Heart left ventricle (tissue), 13 donors: ENCODE measurements at regions not wholly inside any gene's neighbourhood (a gene's known extent, or its start where the extent isn't known, plus 50 kb on each side); places are given as distances from the start of the nearest gene placed in this dataset.

Experiments used
- POLR2A ChIP-seq, 2 donors: fragments of 450-650 bp; IDR thresholded peaks; one replicate each; pipeline ENCODE4 v1.6.1; 2017; ENCODE audit warnings: antibody characterized with exemption in 2 of 2, mild to moderate bottlenecking in 2 of 2, moderate library complexity in 2 of 2
- TF ChIP-seq, protein P1 (sequence below), 12 donors: fragments of 200-600 bp; sonication (generic) in 4 of 12; IDR thresholded peaks; one replicate each; pipeline versions ENCODE4 v1.5.0 to v1.8.0; 2018 to 2022; ENCODE audit warnings: antibody characterized with exemption in 12 of 12, mild to moderate bottlenecking in 5 of 12
- donor health status: ischemic (EF 13 %, LVEDD 7.1; RV severe dilation, severe dysfunction).
- donor health status: DM: no; HTN: yes; CAD: no.
- donor health status: DM: no; HTN: no; CAD: no.
- donor health status: ischemic (EF 25% LVEDD 6.9; RV normal size, moderate dysfunction).
- donor health status: ischemic (EF 25% LVEDD 5.7; RV mildly dilated, moderate dysfunction).
- donor health status: ischemic (EF 35%, LVEDD 5.7; RV mildly dilated, moderate dysfunction).
- donor health status: nonischemic (EF 11% LVEDD 7.7; RV severe dilation, severe dysfunction).
- donor health status: DM: yes; HTN: yes; CAD: no.
- donor health status: PGD.
- donor health status: ischemic (EF 29% LVEDD 5.4; RV normal size, mild dysfunction).
- donor health status: nonischemic (EF 23%, LVEDD 6.1; RV moderate dilation, normal function).

DNA sequence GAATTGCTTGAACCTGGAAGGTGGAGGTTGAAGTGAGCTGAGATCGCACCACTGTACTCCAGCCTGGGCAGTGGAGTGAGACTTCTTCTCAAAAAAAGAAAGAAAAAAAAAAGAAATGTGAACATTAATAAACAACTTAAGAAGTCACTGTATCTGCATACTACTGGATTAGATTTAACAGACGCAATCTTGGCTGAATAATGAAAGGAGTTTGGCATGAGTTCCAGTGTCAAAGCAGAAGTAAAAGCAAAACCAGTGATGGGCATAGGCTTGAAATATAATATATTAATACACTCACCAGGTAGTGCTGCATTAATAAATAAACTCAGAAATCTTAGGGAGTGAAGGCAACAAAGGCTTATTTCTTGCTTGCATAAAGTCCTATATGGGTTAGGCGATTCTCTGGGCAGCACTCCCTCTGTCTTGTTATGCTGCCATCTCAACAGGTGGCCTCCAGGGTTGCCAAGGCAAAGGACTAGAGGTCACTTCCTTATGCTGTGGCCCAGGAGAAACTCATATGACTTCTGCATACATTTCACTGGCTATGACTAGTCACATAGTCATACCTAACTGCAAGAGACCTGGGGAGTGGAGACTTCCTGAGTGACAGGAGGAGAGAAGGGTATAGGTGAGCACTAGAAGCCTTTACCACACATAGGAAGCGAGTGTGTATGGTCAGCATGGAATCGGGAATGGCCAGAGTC, 296.2 kb upstream of the SPRED2 start:
- TF ChIP-seq, protein P1, sequence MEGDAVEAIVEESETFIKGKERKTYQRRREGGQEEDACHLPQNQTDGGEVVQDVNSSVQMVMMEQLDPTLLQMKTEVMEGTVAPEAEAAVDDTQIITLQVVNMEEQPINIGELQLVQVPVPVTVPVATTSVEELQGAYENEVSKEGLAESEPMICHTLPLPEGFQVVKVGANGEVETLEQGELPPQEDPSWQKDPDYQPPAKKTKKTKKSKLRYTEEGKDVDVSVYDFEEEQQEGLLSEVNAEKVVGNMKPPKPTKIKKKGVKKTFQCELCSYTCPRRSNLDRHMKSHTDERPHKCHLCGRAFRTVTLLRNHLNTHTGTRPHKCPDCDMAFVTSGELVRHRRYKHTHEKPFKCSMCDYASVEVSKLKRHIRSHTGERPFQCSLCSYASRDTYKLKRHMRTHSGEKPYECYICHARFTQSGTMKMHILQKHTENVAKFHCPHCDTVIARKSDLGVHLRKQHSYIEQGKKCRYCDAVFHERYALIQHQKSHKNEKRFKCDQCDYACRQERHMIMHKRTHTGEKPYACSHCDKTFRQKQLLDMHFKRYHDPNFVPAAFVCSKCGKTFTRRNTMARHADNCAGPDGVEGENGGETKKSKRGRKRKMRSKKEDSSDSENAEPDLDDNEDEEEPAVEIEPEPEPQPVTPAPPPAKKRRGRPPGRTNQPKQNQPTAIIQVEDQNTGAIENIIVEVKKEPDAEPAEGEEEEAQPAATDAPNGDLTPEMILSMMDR (IDR thresholded peaks at IDR 0.05), result no peak
- TF ChIP-seq POLR2A (IDR thresholded peaks at IDR 0.05), result no peak
